ENCODE measurements at regions not wholly inside any gene's neighbourhood (a gene's known extent, or its start where the extent isn't known, plus 50 kb on each side); places are given as distances from the start of the nearest gene placed in this dataset.
"Not testable (repeated sequence)": the region's sequence is repeated elsewhere in the genome, so short reads cannot be mapped to it uniquely, and the experiment has no call there.

- Histone ChIP-seq H3K36me3 (ENCODE audit: control insufficient read depth, insufficient read depth, low read length) (no peaks in the 10 kb centered on the region), H3K4me3 (replicated peaks; ENCODE audit: low read depth, low read length) (no peak overlapping the region), H3K27me3 (replicated peaks; ENCODE audit: control insufficient read depth, insufficient read depth, low read length) (no peaks in the 10 kb centered on the region; the same call in 1 of the 2 replicates)
- TF ChIP-seq CTCF (IDR thresholded peaks at IDR 0.05; ENCODE audit: insufficient read depth, low read length, poor library complexity, severe bottlenecking), result no peak
- DNase-seq (ENCODE audit: extremely low read depth, insufficient read length), result no peak
Observed at GRCh38 chr6:40877362-40877761, 161.7 kb downstream of the UNC5CL start.

GRCh38 chr6:40876336-40876735 lies 162.7 kb downstream of the UNC5CL start:
- H3K27me3 ChIP-seq (replicated peaks; ENCODE audit: control insufficient read depth, insufficient read depth, low read length), result no peaks in the 10 kb centered on the region
- no peak for DNase-seq (ENCODE audit: extremely low read depth, insufficient read length)
- no peak for TF ChIP-seq CTCF (IDR thresholded peaks at IDR 0.05; ENCODE audit: insufficient read depth, low read length, poor library complexity, severe bottlenecking)
- no peak overlapping the region for H3K4me3 ChIP-seq (replicated peaks; ENCODE audit: low read depth, low read length)
- no peaks in the 10 kb centered on the region for H3K36me3 ChIP-seq (ENCODE audit: control insufficient read depth, insufficient read depth, low read length)

- DNase-seq (ENCODE audit: extremely low read depth, insufficient read length), result no peak
- Histone ChIP-seq H3K27me3 (replicated peaks; ENCODE audit: control insufficient read depth, insufficient read depth, low read length) (no peaks in the 10 kb centered on the region), H3K36me3 (ENCODE audit: control insufficient read depth, insufficient read depth, low read length) (no peaks in the 10 kb centered on the region), H3K4me3 (replicated peaks; ENCODE audit: low read depth, low read length) (no peak overlapping the region)
- TF ChIP-seq CTCF (IDR thresholded peaks at IDR 0.05; ENCODE audit: insufficient read depth, low read length, poor library complexity, severe bottlenecking), result no peak
Observed at GRCh38 chr6:40874495-40874894, 164.5 kb downstream of the UNC5CL start.

- TF ChIP-seq CTCF (IDR thresholded peaks at IDR 0.05; ENCODE audit: insufficient read depth, low read length, poor library complexity, severe bottlenecking), result no peak
- DNase-seq (ENCODE audit: extremely low read depth, insufficient read length), result no peak
- Histone ChIP-seq H3K36me3 (ENCODE audit: control insufficient read depth, insufficient read depth, low read length) (no peaks in the 10 kb centered on the region), H3K4me3 (replicated peaks; ENCODE audit: low read depth, low read length) (no peak overlapping the region), H3K27me3 (replicated peaks; ENCODE audit: control insufficient read depth, insufficient read depth, low read length) (no peaks in the 10 kb centered on the region; the same call in 1 of the 2 replicates)
Observed at GRCh38 chr6:40871424-40871823, 167.6 kb downstream of the UNC5CL start.

GRCh38 chr6:40868089-40868865 lies 170.7 kb downstream of the UNC5CL start:
- DNase-seq (ENCODE audit: extremely low read depth, insufficient read length); H3K27me3 ChIP-seq (replicated peaks; ENCODE audit: control insufficient read depth, insufficient read depth, low read length); H3K36me3 ChIP-seq (ENCODE audit: control insufficient read depth, insufficient read depth, low read length); H3K4me3 ChIP-seq (replicated peaks; ENCODE audit: low read depth, low read length): not testable (repeated sequence)

- H3K36me3 ChIP-seq (ENCODE audit: control insufficient read depth, insufficient read depth, low read length); DNase-seq (ENCODE audit: extremely low read depth, insufficient read length); H3K4me3 ChIP-seq (replicated peaks; ENCODE audit: low read depth, low read length); H3K27me3 ChIP-seq (replicated peaks; ENCODE audit: control insufficient read depth, insufficient read depth, low read length): not testable (repeated sequence)
Observed at GRCh38 chr6:40867527-40867926, 171.5 kb downstream of the UNC5CL start.

- not testable (repeated sequence) for DNase-seq (ENCODE audit: extremely low read depth, insufficient read length); H3K4me3 ChIP-seq (replicated peaks; ENCODE audit: low read depth, low read length); H3K36me3 ChIP-seq (ENCODE audit: control insufficient read depth, insufficient read depth, low read length); H3K27me3 ChIP-seq (replicated peaks; ENCODE audit: control insufficient read depth, insufficient read depth, low read length)
Observed at GRCh38 chr6:40865259-40865658, 173.8 kb downstream of the UNC5CL start.

Data from GM06990 (cell line).